GM12892 (cell line): ENCODE measurements at regions not wholly inside any gene's neighbourhood (a gene's known extent, or its start where the extent isn't known, plus 50 kb on each side); places are given as distances from the start of the nearest gene placed in this dataset.

Experiments
- DNase-seq: peaks from one replicate; pipeline ENCODE4 v3.0.0; 2011; ENCODE audit not compliant: insufficient read length
- FAIRE-seq: peaks from 2 replicates; lab custom pipeline; 2011; peaks lifted over from hg19 to GRCh38; lab: Jason Lieb, UNC
- POLR2A ChIP-seq: IDR thresholded peaks from 2 replicates; pipeline ENCODE4 v1.6.1; 2011; ENCODE audit warnings: low read depth, low read length, control low read depth
- POLR2AphosphoS5 ChIP-seq: IDR thresholded peaks from 2 replicates; pipeline ENCODE4 v1.6.1; 2011; ENCODE audit warnings: low read depth, low read length, control low read depth
- TAF1 ChIP-seq: IDR thresholded peaks from 2 replicates; pipeline ENCODE4 v1.6.1; 2011; ENCODE audit warnings: low read depth, mild to moderate bottlenecking, control low read depth, low read length, borderline replicate concordance

DNA sequence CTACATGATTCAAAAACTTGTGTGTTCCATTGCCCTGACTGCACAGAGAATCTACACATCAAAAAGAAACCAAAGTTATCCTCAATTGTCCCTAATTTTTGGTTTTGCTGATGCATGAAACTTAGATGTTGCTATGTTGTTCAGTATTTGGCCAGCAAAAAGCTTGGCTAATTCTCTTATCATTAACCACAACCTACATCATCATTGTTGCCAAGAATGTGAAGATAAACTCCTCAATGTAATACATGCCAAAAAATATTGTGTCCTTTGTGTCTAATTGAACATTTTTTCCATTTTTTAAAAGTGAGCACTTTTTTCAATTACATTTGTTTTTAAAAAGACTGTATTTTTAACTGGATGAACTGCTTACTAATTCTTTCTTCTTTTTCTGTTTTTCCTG, 268.0 kb upstream of the SEMA3D start:
- no peak for FAIRE-seq
- no peak for TF ChIP-seq POLR2A
- TF ChIP-seq POLR2AphosphoS5: no peak
- no peak for TF ChIP-seq TAF1
- DNase-seq: no peak

DNA sequence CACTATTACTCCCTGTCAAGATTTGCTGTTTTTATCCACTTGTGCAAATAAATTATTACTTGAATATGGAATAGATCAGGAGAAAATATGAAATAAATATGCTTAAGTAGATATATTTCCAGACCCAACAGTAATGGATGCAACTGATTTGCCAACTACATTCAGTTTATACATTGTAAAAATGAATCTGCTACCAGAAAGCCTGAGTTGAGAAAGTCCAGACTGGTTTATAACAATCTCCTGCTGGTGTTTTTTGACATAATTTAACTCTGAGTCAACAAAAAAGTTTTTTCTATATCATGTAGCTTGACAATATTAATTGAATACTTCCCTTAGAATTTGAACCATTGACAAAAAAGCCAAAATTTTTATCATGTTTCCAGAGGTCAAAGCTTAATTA, 265.8 kb upstream of the SEMA3D start:
- FAIRE-seq (no peak), DNase-seq (no peak)
- no peak for TF ChIP-seq TAF1
- no peak for TF ChIP-seq POLR2AphosphoS5
- no peak for TF ChIP-seq POLR2A

DNA sequence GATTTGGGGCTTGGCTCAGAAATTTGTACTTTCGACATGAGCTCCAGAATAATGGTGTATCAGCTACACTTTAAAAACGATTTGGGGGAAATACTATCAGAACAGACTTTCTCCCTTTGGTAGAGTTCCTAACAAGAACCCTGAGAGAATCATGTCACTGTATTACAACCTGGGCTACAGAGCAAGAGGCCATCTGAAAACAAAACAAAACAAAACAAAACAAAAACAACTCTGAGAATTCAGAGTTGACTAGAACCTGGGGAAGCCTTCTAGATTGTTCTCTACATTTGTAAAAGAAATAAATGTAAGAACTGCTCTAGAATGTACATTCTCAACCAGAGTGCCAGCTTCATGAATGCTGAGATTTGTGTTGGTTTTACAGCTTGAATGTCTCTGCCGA, 262.6 kb upstream of the SEMA3D start:
- DNase-seq: no peak
- FAIRE-seq: no peak
- TF ChIP-seq POLR2AphosphoS5: no peak
- no peak for TF ChIP-seq TAF1
- TF ChIP-seq POLR2A: no peak

GRCh38 chr7:85447004-85447403, 260.1 kb upstream of the SEMA3D start:
- no peak for FAIRE-seq

DNA sequence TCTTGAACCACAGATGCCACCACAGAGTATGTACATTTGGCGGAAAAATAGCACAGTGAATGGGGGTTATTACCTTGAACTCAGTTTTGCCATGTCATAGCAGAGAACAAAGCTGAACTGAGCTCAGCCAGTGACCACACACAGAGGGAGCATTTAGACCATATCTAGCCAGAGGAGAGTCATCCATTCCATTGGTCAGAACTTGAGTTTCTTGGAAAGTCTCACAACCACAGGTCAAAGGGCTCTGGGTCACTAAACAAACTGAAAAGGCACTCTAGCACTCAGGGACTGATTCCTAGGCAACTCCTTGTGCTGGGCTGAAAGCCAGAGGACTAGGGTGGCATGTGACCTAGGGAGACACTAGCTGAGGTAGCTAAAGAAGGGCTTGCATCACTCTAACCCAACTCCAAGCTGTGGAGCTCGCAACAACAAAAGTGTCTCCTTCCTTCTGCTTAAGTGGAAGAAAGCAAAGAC, 239.7 kb upstream of the SEMA3D start:
- no peak for TF ChIP-seq POLR2A
- no peak for TF ChIP-seq POLR2AphosphoS5
- no peak for TF ChIP-seq TAF1
- DNase-seq (no peak), FAIRE-seq (no peak)

More at GRCh38 chr7:85447004-85447403, 260.1 kb upstream of the SEMA3D start:
- no peak for DNase-seq
- TF ChIP-seq TAF1 (no peak), POLR2A (no peak), POLR2AphosphoS5 (no peak)

GRCh38 chr7:85424298-85424697, 237.4 kb upstream of the SEMA3D start:
- TF ChIP-seq TAF1: no peak
- TF ChIP-seq POLR2AphosphoS5: no peak
- no peak for TF ChIP-seq POLR2A
- no peak for FAIRE-seq
- DNase-seq: no peak

DNA sequence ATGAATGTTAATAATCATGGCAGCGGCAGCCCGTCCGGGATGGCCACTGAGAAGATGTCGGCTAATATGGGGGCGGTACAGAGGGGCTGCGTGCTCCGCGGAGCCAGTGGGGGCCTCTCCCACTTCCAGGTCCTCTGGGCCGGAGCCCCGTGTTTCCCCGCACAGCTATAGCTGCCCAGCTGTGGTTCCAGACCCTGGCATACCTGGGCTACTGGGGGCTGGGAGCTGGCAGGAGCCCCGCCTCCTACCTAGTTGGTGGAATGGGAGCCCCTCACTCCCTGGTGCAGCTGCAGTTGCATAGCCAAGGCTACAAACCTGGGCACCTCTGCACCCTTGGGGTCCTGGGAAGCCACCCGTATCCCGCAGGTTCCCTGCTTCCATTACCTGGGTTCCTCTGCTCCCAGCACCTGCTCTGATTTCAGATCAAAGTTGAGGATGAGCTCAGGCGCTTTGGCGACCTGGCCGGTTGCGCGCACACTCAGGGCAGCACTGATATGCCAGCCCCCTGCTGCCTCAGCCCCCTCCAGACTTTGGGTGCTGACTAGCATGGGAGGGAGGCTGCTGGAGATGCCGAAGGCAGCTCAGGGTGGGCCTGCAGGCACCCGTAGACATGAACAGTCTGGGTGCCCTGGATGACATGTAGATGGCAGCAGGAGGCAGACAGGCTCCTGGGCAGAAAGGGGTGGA, 236.5 kb upstream of the SEMA3D start:
- TF ChIP-seq TAF1: no peak
- TF ChIP-seq POLR2A: no peak
- no peak for TF ChIP-seq POLR2AphosphoS5
- DNase-seq (no peak), FAIRE-seq (no peak)

DNA sequence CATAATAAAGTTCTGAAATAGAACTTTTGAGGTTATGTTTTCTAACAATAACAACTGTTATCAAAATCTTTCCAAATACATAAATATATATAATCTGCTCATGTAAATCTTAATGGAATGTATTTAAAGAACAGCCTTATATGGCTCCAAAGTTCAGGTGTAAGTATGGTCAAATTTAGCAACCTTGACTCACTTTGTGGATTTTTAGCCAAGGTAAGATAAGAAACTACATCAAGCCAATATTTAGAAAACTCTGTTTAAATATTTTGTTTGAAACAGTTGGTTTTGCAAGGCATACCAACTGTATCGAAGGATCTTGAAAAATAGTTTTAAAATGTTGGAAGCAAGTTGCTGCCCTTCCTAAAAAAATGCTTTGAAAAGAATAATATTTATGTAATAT, 228.9 kb upstream of the SEMA3D start:
- FAIRE-seq (no peak), DNase-seq (no peak)
- TF ChIP-seq TAF1: no peak
- no peak for TF ChIP-seq POLR2AphosphoS5

- FAIRE-seq (no peak), DNase-seq (no peak)
Observed at GRCh38 chr7:85413718-85414117, 226.9 kb upstream of the SEMA3D start.

GRCh38 chr7:85412912-85413311, 226.1 kb upstream of the SEMA3D start:
- no peak for TF ChIP-seq TAF1
- no peak for TF ChIP-seq POLR2AphosphoS5
- TF ChIP-seq POLR2A: no peak
- FAIRE-seq: no peak
- DNase-seq: no peak

More at GRCh38 chr7:85413718-85414117, 226.9 kb upstream of the SEMA3D start:
- TF ChIP-seq POLR2A (no peak), POLR2AphosphoS5 (no peak), TAF1 (no peak)

DNA sequence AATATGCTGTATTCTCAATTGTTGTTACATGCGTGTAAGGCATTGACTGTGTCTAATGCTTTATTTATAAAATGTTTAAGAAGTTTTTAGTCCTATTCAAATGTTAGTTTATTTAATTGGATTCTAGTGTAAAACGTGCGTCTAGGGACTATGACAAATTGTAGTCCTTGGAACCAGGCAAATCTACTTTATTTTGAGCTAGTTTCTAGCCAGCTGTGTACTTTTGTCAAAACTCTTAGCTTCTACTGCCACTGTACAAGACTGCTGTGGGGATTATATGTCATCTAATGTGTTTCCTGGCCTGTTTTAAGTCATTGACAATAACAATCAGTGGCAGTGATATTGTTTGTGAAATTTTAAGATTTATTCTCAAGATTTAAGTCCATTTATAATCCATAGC, 220.5 kb upstream of the SEMA3D start:
- no peak for DNase-seq
- no peak for TF ChIP-seq POLR2AphosphoS5
- no peak for TF ChIP-seq TAF1
- no peak for TF ChIP-seq POLR2A
- no peak for FAIRE-seq
